Choroid plexus epithelial cell (primary cell): ENCODE measurements at regions not wholly inside any gene's neighbourhood (a gene's known extent, or its start where the extent isn't known, plus 50 kb on each side); places are given as distances from the start of the nearest gene placed in this dataset.
"Not testable (repeated sequence)": the region's sequence is repeated elsewhere in the genome, so short reads cannot be mapped to it uniquely, and the experiment has no call there.

ENCODE experiments used
- DNase-seq: peaks from one replicate; pipeline ENCODE4 v3.0.0-alpha.2; 2010; ENCODE audit warnings: low read depth
- H3K4me3 ChIP-seq: 2 replicates; pipeline ENCODE4 v1.5.1; 2011; ENCODE audit warnings: low read depth, mild to moderate bottlenecking, control low read depth, low read length, moderate library complexity
- CTCF ChIP-seq: conservative IDR thresholded peaks from 2 replicates; pipeline ENCODE4 v1.5.1; 2011; ENCODE audit warnings: low read depth, mild to moderate bottlenecking, control low read depth, inconsistent platforms, low read length, moderate library complexity

DNA sequence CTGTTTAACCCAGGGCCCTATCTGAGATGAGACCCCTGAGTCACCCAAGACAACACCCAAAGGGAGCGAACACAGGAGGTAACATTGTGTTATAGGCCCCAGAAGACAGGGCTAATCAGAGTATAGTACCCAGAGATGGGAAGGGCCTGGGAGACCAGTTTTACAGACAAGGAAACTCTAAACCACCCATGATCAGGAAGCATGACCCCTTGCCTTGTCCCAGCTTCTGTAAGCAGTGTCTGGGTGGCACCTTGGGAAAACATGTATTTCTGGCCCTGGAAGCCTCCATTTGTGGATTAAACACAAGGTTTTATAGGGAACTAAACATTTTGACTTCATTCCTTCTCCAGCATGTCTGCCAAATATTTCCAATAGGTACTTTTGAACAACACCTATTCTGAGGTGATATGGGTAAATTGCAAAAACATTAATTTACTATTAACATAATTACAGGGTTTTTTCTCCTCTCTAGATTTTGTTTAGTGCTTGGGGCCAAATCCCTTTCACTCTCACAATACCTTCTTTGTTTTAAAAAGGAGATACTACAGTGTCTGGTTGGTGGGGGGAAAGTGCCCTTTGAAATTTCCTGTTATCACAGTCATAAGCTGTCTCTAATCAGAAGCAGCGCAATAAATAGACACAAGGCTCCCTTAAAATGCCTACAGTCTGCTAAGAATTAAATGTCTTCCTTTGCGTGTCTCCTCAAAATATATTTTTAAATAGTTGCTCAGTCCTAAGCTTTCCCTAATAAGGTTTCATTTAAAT, 341.1 kb downstream of the BCL11A start:
- TF ChIP-seq CTCF, result no peak
- no peak overlapping the region for H3K4me3 ChIP-seq
- no peak for DNase-seq

DNA sequence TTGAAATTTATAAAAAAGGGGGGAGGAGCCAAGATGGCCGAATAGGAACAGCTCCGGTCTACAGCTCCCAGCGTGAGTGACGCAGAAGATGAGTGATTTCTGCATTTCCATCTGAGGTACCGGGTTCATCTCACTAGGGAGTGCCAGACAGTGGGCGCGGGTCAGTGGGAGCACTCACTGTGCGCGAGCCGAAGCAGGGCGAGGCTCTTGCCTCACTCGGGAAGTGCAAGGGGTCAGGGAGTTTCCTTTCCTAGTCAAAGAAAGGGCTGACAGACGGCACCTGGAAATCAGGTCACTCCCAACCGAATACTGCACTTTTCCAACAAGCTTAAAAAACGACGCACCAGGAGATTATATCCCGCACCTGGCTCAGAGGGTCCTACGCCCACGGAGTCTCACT, 364.4 kb downstream of the BCL11A start:
- not testable (repeated sequence) for DNase-seq, H3K4me3 ChIP-seq

DNA sequence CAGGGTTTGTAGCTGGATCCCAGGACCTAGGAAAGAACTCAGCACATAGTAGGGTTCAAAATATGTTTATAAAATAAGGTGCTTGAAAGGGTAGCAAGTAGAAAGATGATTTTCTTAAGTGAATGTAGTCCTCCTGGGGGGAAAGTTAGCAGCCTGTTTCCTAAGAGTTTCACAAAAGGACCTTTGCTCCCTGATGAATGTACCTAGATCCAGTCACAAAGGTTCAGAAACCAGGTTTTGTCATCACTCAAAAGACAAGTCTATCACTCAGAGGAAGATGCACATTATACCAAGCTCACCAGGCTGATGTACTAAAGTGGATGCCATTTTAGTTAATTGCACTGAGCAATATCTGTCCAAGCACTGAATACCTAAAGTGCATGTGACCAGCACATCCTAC, 378.2 kb downstream of the BCL11A start:
- H3K4me3 ChIP-seq, result no peak overlapping the region
- DNase-seq, result no peak
- TF ChIP-seq CTCF, result no peak

- no peak for DNase-seq
- no peak for TF ChIP-seq CTCF
- no peak overlapping the region for H3K4me3 ChIP-seq
These were observed 379.3 kb downstream of the BCL11A start for GRCh38 chr2:60174146-60174545.

DNA sequence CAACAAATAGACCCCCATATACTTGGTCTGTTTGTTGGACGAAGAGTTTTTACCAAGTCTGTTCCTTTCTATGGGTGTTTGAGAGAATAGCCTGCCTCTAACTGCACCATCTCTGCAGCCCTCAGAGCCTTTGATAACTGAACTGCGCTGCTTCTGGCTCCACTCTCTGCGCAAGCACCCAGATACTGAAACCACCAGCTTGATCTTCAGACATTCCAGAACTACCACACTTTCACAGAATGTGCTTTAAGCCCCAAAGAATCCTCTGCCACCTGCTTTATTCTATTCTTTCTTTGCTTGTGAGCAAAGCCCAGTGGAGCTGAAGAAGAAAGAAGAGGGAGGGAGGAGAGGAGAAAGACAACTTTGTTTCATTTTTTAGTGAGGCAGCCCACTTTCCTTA, 380.7 kb downstream of the BCL11A start:
- no peak overlapping the region for H3K4me3 ChIP-seq
- TF ChIP-seq CTCF, result no peak
- no peak for DNase-seq

GRCh38 chr2:60170272-60170671, 383.2 kb downstream of the BCL11A start:
- TF ChIP-seq CTCF, result no peak
- DNase-seq, result no peak
- H3K4me3 ChIP-seq, result no peak overlapping the region

DNA sequence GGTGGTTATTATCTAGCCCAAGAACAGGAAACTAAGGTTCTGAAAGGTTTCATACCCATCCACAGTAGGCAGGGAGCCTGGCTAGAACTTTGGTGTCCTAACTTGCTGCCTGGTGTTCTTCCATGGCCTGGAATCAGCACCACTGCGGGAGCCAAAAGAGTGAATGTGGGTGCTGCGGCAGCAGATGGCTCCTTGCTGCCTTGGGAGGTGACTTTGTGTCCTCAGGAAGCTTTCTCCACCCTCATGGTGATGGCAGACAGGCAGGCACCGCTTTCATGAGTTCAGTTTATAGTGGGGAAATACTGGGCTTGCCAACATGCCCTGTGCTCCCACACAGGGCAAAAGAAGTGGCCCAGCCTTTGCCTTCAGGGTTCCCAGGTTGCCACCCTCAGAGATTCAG, 385.2 kb downstream of the BCL11A start:
- no peak overlapping the region for H3K4me3 ChIP-seq
- TF ChIP-seq CTCF, result no peak
- DNase-seq, result no peak
